ENCODE measurements at regions not wholly inside any gene's neighbourhood (a gene's known extent, or its start where the extent isn't known, plus 50 kb on each side); places are given as distances from the start of the nearest gene placed in this dataset.

DNA sequence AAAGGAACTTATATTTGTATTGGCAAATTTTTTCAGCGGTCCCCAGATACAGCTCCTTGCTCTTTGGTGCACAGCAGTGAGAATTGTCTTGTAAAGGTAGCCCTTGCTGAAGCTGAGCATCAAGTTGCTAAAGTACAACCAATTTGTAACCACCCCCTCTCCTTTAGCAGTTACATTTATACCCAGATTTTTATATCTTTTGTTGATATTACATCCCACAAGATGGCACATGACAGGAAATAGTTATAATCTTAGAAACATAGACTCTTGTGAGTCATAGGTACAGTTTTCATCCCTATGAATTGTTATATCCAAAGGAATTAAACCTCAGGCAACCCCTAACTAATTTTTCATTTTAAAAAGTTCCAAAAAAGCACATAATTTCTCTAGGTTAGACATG, 523.0 kb upstream of the SLITRK1 start:
- no peak for DNase-seq (ENCODE audit: low read depth in 4 of 4, low spot score in 1 of 4)

DNA sequence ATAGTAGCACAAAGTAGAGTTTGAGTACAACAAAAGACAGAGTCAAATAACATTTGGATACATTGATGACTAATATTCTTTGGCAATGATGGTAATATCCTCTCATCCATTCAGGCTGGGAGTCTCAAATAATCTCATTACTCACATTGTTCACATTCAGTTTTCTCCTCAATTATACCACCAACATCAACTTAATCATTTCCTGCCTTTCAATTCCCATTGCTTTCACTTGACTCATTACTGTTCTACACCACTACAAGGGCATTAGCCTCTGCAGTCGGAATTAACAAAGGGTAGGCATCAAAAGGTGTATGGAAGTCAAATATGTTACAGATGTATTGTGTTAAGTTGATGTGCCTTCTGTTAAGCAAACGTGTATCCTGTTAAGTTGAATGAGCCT, 518.4 kb upstream of the SLITRK1 start:
- no peak for DNase-seq (ENCODE audit: low read depth in 4 of 4, low spot score in 1 of 4)

DNA sequence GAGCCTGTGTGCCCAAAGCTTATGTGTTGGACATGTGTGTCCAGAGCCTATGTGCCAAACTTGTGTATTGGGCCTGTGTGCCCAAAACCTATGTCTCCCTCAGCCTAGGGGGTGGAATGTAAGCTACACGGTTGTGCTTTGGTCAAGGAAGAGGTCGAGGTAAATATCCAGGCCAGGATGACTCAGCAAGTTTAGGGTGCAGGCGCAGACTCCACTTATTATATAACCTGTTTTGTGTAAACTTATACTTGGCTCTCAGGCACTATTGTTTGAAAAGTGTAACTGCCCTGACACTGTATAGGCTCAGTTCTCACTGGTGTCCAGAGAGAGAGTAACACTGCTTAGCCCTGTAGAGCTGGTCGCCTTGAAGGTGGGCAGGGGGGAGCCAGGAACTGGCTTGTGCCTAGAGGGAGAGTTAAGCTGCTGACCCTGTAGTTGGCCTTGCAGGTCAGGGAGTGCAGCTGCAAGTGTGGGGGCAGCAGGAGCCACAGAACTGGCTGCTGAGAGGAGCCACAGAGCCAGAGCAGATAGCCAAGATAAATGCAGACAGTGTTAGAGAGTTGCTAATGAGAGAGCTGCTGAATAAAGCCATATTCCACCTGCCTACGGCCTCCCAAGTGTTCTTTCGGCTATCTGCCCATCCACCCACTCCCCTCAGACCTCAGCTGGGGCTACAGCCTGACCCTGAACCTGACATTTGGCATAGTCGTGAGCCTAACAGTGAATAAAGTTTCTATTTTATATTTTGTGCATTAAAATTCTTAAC, 517.2 kb upstream of the SLITRK1 start:
- DNase-seq (ENCODE audit: low read depth in 4 of 4, low spot score in 1 of 4), result no peak

DNA sequence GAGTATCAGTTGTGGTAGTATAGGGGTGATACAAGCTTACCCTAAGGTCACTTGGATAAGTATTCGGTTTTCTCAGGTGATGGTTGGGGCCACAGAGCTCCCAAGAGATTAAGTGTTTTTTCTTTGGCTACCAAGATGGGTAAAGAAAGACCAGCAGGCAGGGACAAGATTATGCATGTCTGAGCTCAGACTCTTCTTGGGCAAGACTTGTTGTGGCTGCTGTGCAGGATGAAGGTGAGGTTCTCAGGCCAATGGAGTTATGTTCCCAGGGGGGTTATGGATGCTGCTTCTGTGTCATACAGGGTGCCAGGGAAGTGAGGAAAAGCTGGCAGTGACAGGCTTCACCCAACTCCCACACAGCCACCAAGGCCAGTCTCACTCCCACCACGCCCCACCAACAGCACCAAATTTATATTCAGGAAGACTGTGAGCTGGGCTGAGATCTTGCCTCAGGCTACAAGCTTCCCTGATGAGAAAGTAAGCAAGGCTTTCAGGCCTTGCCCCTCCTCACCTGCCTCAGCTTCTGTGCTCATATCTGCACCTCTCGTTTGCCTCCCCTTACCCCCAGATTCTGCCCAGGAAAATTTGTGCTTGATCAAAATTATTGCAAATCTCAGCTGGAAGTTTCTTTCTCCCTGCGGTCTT, 511.8 kb upstream of the SLITRK1 start:
- no peak for DNase-seq (ENCODE audit: low read depth in 4 of 4, low spot score in 1 of 4)

DNA sequence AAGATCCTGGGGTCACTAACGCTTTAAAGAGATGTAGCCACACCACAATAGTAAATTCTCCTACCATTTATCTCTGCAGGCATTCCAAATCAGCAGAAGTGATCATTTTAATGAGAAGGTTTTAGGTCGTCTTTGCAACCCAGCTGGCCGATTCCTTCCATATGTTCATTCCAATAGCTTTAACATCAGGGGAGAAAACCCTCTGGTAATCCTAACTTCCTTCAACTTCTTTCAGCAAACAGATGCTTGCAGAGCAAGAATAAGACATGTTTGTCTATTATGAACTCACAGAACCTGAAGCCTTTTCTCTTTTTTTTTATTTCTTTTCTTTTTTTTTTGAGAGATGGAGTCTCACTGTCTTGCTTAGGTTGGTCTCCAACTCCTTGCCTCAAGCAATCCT, 498.6 kb upstream of the SLITRK1 start:
- DNase-seq (ENCODE audit: low read depth in 4 of 4, low spot score in 1 of 4), result no peak

DNA sequence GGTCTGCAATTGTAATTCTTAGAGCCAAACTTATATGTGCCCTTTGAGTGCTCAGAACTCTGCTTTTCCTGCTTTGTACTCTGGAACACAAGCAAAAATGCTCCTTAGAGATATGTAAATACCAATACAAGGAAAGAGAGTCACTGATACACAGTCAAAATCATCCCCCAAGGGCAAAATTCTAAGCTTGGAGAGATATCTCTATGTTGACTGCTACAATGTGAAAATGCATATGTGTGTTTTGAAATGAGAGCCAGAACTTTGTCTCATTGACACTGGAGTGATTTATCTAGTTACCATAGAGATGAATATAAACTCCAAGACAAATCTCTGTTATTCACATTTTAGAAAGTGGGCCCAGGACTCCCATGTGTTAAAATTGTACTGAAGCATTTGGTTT, 494.8 kb upstream of the SLITRK1 start:
- no peak for DNase-seq (ENCODE audit: low read depth in 4 of 4, low spot score in 1 of 4)

DNA sequence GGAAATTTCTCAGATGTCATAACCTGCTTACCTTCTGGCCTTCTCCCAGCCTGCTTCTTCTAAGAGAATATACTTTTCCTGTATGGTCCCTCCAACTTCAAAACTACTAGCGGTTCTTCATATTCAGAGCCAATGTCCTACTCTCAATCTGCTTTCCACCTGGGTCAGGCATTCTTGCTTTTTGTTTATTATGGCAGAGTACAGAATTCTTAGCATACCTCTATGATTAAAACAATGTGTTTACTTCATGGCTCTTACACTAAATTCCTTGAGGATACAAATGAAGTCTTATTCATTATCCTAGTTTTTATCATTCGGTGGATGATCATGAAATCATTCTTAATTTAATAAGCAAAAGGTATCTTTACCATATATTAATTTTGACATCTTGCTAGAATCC, 484.2 kb upstream of the SLITRK1 start:
- no peak for DNase-seq (ENCODE audit: low read depth in 4 of 4, low spot score in 1 of 4)

DNA sequence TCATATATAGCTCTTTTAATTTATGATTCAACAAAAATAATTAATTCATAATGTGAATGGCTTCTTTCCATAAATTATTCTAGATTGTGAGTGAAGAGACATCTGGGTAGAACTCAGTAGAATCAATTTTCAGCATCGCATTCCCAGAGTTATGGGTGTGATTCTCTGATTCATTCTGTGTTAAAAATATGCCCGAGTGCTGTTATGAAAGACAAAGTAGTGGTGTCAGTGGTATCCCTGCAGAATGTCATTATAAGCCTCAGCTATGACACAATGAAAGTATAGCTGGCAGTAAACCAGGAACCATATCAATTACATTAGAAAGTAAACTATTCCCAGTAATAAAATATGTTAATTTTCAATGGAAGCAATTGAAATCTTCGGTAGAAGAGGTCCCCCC, 480.5 kb upstream of the SLITRK1 start:
- no peak for DNase-seq (ENCODE audit: low read depth in 4 of 4, low spot score in 1 of 4)

DNA sequence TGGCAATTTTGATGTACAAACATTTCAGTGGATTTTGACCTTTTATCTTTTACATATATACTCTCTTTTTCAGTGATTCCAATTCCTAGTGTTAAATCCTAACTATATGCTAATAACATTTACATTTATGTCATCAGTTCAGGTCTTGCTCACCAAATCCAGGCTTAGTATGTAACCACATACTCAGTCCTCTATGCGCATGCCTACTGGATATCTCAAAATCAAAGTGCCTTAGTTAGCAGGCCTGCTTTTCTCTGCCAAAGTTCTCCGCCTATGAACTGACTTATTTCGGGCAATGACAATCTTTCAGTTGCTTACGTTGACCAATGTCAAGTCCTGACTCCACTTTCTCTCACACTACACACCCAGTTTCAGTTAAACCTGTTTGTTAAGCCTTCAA, 478.5 kb upstream of the SLITRK1 start:
- no peak for DNase-seq (ENCODE audit: low read depth in 4 of 4, low spot score in 1 of 4)

DNA sequence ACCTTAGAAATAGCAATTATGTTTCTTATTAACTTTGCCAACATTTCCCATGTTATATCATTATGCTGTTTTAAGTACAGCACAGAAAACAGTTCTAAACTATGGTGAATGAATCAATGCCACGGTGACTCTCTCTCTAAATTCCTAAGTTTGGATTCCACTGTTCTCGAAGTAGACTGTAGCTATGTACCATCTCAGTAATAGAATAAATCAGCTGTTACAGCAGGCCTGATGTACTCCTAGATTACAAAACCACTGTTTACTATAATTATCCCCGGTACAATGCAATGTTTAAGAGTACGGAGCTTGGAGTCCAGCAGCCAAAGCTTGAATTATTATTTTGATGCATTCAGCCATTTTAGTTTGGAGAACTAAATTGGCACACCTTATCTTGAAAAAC, 476.3 kb upstream of the SLITRK1 start:
- DNase-seq (ENCODE audit: low read depth in 4 of 4, low spot score in 1 of 4), result no peak

DNA sequence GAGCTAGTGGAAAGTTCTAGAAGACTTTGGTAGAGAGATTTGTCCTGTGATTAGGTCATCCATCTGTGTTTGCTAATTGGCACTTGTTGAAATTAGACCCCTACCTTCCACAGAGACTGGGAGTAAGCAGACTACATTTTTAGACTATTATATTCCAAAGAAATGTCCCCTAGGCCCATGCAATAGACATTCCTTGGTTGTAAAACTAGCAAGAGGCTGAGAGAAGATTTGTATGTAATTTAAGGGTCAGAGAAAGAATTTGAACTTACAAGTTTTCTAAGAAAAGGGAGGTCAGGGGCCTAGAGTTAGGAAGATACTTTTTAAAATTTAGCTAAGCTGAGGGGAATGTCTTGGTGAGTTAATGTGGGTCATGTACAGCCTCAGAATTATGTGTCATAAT, 470.7 kb upstream of the SLITRK1 start:
- DNase-seq (ENCODE audit: low read depth in 4 of 4, low spot score in 1 of 4), result no peak

DNA sequence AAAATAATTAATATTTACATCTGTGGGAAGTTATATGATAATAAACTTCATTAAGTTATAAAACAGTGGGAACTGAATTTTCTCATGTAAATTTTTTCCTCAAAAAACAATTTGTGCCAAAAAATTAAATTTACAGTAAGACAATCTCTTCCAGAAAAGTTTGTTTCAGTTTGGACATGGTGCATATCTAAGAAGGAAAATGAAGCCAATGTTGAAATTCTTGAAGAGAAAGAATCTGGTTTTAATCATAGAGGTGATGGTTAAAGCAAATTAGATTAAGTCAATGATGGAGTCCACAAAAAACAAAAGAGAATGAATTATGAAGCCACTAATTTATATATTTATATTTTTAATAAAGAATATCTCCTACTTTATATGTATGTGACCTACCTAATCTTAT, 457.2 kb upstream of the SLITRK1 start:
- no peak for DNase-seq (ENCODE audit: low read depth in 4 of 4, low spot score in 1 of 4)

DNA sequence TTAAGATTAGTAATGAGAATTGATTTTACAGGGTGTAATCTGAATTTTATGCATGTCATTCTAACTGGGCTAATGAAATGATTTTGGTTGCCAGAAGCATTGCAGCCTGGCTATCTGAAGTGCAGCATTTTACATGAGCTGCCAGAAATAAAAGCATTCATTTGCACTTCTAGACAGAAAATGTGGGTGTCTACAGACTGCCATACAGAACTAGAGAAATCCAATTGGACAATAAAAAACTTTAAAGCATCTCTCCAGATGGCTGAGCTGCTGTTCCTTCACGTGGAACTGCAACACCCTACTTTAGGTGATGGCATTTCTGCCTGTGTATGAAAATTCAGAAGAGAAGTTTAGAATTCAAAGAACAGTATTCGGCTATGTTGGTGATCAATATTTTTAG, 450.1 kb upstream of the SLITRK1 start:
- DNase-seq (ENCODE audit: low read depth in 4 of 4, low spot score in 1 of 4), result no peak

DNA sequence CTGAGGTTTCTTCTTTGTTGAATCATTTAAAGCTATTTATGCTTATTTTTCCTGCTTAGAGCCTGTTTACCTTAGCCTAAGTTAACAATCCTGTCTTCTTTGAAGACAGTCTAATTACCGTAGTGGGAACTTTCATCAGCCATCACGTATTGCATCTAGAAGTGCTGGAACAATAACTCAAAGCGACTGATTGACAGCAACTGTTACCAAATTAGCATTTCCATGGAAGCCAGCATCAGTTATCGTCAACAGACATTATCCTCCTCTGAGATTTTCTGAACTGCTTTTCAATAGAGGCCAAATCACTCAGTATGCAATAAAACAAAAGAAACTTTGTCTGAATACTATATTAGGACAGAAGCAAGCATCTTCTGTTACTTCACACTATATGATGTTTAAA, 433.3 kb upstream of the SLITRK1 start:
- DNase-seq (ENCODE audit: low read depth in 4 of 4, low spot score in 1 of 4), result no peak

DNA sequence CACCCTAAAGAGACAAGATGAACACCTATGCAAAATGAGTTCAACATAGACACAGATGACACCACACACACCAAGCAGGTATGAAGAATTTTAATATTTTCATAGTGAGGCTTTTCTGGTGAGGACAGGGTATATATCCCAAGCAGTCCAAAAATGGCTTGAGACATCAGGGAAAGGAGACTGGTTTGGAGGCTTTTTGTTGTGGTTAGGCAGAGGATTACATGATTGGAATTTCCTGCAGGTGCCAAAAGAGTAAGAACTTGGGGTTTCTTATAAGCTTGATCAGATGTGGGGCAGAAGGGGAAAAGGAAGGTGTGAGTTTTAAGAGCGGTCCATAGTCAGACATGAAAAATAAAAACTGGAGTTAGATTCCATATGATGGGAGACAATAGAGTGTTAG, 420.8 kb upstream of the SLITRK1 start:
- no peak for DNase-seq (ENCODE audit: low read depth in 4 of 4, low spot score in 1 of 4)

DNA sequence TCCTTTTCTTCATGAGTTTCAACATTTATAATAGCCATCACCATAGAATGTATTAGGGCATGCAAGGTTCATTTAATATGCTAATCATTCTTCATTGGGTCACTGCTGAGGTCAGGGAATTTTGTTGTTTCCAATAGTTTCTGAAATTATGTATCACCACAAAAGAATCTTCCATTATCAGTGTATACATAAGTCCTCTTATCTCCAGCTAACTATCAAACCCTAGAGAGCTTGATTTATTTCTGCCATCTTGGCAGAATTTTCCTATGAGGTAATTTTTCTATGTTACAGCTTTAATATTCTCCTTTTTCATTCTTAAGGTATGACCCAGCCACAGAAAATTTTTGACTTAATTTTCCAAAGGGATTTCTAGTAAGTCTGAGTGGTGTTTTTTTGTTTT, 415.0 kb upstream of the SLITRK1 start:
- DNase-seq (ENCODE audit: low read depth in 4 of 4, low spot score in 1 of 4), result no peak

DNA sequence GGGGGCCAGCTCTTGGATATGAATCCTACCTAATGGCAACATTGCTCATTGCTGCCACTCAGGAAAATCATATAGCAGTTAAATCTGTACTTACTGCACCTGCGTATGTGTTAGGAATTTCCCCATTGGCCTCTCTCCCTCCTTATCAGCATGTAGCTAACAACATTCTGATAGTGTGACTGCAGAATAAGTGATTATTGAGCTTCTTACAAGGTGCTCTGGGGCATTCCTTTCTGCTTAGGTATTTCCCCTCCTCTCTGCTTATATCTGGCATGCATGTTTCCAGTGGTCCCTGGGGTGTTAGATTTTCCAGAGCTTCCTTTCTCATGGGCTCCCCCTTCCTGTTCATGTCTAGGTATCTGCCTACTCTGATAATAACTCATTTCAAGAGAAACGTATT, 414.1 kb upstream of the SLITRK1 start:
- no peak for DNase-seq (ENCODE audit: low read depth in 4 of 4, low spot score in 1 of 4)

DNA sequence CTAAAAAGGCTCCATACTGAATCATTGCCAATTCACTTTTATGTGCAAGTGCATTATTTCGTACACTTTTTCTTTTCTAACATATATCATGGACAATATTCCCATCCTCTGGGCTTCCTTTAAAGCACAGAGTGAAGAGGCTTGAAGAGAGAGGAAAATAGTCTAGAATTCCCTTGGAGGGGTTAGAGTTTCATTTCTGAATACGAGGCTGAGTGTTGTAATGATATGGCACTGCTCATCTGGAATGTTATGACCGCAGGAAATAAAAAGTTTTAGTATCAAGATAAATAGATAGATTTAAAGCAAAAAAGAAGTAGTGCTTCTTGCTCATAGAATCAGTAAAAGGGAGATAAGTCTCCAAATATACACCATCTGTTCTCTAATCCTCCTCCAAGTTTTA, 412.3 kb upstream of the SLITRK1 start:
- DNase-seq (ENCODE audit: low read depth in 4 of 4, low spot score in 1 of 4), result no peak

DNA sequence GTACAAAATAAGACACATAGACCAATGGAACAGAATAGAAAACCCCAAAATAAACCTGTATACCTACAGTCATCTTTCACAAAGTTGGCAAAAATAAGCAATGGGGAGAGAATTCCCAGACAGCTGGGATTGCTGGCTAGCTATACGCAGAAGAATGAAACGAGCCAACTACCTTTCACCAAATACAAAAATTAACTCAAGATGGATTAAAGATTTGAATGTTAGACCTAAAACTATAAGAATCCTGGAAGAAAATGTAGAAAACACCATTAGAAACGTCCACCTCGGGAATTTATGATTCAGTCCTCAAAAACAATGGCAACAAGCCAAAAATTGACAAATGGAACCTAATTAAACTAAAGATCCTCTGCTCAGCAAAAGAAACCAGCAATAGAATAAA, 408.1 kb upstream of the SLITRK1 start:
- DNase-seq (ENCODE audit: low read depth in 4 of 4, low spot score in 1 of 4), result no peak

DNA sequence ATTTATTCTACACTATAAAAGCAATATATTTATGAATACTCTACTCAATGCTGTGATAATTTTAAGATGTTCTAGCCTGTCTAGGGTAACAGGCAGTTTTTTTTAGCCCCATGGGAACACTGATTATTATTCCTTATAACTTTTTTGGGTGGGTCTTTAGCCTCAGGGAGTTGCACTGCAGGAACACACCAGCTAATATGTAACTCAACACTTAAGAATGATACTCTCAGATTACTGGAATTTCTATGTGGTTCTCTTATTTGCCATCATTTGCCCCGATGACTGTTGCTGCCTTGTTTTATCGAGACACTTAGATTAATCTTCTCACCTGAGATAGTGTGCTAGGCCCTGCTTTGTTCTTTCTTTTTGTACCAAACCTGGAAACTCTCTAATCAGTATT, 396.9 kb upstream of the SLITRK1 start:
- no peak for DNase-seq (ENCODE audit: low read depth in 4 of 4, low spot score in 1 of 4)

DNA sequence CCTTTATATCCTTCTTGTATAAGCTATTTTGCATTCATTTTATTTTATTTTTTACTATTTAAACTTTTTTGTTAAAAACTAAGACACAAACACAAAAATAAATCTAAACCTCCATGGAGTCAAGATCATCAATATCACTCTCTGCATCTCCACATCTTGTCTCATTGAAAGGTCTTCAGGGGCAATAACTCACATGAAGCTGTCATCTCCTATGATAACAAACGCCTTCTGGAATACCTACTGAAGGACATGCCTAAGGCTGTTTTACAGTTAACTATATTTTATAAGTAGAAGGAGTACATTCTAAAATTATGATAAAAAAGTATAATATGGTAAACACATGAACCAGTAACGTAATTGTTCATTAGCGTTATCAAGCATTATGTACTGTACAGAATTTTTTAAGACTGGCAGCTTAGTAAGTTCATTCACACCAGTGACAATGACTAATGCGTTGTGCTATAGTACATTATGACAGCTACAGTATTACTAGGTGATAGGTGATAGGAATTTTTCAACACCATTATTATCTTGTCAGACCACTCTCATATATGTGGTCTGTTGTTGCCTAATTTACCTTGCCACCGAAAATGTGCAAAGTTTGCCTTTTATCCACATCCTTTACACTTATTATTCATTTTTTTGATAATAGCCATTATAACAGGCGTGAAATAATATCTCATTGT, 390.7 kb upstream of the SLITRK1 start:
- DNase-seq (ENCODE audit: low read depth in 4 of 4, low spot score in 1 of 4), result no peak

DNA sequence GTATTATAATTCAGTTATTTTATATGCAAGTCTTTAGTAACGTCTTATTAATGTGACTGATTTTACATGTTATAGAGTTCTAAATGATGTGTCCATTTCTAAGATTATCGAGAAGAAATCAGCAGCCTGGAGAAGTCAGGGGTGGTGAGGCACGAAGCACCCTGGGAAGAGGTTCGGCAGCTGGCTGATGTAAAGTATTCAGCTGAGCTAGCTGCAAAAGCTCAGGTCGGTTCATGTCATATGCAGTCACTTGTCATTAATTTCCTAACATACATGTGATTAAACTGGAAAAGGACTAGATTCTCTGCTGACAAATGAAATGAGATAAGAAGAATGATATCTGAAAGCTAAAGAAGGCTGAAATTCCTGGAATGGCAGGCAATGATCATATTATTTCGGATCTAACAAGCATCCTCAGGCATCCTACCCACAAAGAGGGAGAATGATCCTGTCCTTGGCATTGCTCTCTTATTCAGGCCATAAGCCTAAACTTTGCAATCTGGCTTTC, 383.0 kb upstream of the SLITRK1 start:
- DNase-seq (ENCODE audit: low read depth in 4 of 4, low spot score in 1 of 4), result no peak

Measured in stimulated activated CD4-positive, alpha-beta T cell treated with anti-CD3 and anti-CD28 coated beads, Interleukin-1b, Interleukin-23, amount 100 ng/mL, for 24 hours (primary cell).